Breast epithelium (tissue), 3 donors: ENCODE measurements at regions not wholly inside any gene's neighbourhood (a gene's known extent, or its start where the extent isn't known, plus 50 kb on each side); places are given as distances from the start of the nearest gene placed in this dataset.

ENCODE experiments used
- CTCF ChIP-seq, 3 donors: fragments of 450-650 bp; IDR thresholded peaks; one replicate each; pipeline ENCODE4 v1.5.1; 2016 to 2017; ENCODE audit warnings: antibody characterized with exemption in 3 of 3, mild to moderate bottlenecking in 3 of 3, moderate library complexity in 3 of 3
- POLR2A ChIP-seq: fragments of 450-650 bp; IDR thresholded peaks from one replicate; pipeline ENCODE4 v1.6.1; 2016; ENCODE audit warnings: antibody characterized with exemption, mild to moderate bottlenecking, moderate library complexity
- POLR2AphosphoS5 ChIP-seq, 3 donors: sonication (generic); formaldehyde crosslinking; IDR thresholded peaks; one replicate each; pipeline ENCODE4 v1.6.1; 2017; ENCODE audit warnings: antibody characterized with exemption in 3 of 3

GRCh38 chr5:115415143-115415491 lies 118.7 kb upstream of the CCDC112 start:
- no peak for TF ChIP-seq POLR2A
- TF ChIP-seq CTCF (IDR thresholded peaks at IDR 0.05) = no peak
- no peak for TF ChIP-seq POLR2AphosphoS5 (IDR thresholded peaks at IDR 0.05)
